Colonic mucosa (tissue), 4 donors: ENCODE measurements at regions not wholly inside any gene's neighbourhood (a gene's known extent, or its start where the extent isn't known, plus 50 kb on each side); places are given as distances from the start of the nearest gene placed in this dataset.

Source experiments
- DNase-seq: peaks from one replicate; pipeline ENCODE4 v3.0.0-alpha.2; 2020
- H3K27ac ChIP-seq: fragments of 200-600 bp; one replicate; pipeline ENCODE4 v1.8.0; 2021
- H3K27me3 ChIP-seq: fragments of 200-600 bp; one replicate; pipeline ENCODE4 v1.8.0; 2021
- H3K36me3 ChIP-seq: fragments of 200-600 bp; one replicate; pipeline ENCODE4 v1.8.0; 2021
- H3K4me1 ChIP-seq: fragments of 200-600 bp; one replicate; pipeline ENCODE4 v1.8.0; 2021; ENCODE audit warnings: mild to moderate bottlenecking
- H3K4me3 ChIP-seq: fragments of 200-600 bp; one replicate; pipeline ENCODE4 v1.8.0; 2021
- H3K9ac ChIP-seq, 2 donors: one replicate each; pipeline ENCODE4 v1.7.0; 2013; ENCODE audit warnings: control low read depth in 2 of 2, low read depth in 2 of 2, low read length in 2 of 2
- H3K9me3 ChIP-seq: fragments of 200-600 bp; one replicate; pipeline ENCODE4 v1.8.0; 2021
- CTCF ChIP-seq: fragments of 200-600 bp; IDR thresholded peaks from one replicate; pipeline ENCODE4 v1.8.0; 2022; ENCODE audit warnings: antibody characterized with exemption, mild to moderate bottlenecking
- intact Hi-C: fragments of 100-400 bp; cut with DNase I; formaldehyde crosslinking; loops from one replicate; pipeline ENCODE4 v1.14.1; 2022
- donor health status: healthy.
- donor health status: DM: no; HTN: no; CAD: no.
- donor health status: DM: no; HTN: no; CAD: no.

DNA sequence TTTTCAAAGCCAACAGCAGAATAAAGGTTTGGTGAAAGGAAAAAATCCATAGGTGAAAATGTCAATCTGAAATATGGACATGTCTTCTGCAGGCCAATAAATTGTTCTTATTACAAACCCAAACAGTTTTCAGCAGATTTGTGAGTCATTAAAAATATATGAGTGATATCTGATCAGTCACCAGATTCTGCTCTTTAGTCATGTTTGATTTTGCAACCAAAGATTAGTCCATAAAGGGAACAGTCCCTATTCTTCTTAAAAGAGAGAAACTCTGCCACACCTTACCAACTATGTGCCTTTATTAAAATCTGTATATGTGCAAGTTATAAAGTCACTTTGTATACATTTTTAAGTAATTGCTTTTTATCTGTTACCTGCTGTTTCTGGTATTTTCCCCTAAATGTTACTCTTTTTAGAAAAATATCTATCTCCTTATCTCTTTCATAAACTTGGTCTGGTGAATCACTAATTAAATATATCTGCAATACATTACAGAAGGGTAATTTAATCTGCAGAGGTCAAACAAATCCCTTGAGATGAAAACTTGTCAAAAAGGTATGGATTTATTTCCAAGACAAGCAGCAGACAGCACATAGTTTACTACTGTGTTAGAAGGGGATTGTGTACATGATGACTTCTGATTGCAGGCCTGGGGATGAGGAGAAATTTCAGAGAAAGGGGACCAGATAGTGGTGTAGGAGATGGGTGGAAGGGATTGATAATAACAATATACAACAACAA is 322.9 kb upstream of the NWD2 start:
- no peaks in the 10 kb centered on the region for H3K4me1 ChIP-seq
- intact Hi-C loops = no loop called here
- no peaks in the 10 kb centered on the region for H3K27me3 ChIP-seq

DNA sequence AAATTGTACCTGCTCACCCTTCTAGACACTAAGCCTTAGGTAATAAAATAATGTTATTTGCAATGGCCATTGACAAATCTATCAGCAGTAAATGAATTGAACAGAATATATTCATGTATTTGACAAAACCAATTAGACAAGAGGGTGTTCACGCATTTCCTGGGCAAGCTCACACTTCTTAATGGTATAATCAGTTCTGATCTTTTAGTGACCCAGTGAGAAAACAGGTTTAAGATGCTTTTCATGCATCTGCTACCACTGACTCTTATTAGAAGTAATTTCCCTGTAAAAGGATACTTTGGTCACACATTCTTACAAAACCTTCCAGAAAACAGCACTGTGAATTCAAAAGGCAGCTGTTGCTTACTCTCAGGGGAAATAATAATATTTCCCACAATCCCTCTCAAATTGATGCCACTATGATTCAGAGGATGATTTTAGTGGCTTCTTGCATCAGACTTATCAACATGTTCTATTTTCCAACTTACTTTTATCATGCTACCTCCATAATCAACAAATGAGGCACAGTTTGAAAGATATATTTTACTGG is 313.9 kb upstream of the NWD2 start:
- no peak overlapping the region for H3K27ac ChIP-seq
- no peaks in the 10 kb centered on the region for H3K27me3 ChIP-seq
- no peak overlapping the region for H3K4me3 ChIP-seq
- no peaks in the 10 kb centered on the region for H3K4me1 ChIP-seq
- TF ChIP-seq CTCF = no peak
- DNase-seq = no peak
- no peak overlapping the region for H3K9ac ChIP-seq
- intact Hi-C loops = no loop called here
- H3K9me3 ChIP-seq = no peaks in the 10 kb centered on the region
- H3K36me3 ChIP-seq = no peaks in the 10 kb centered on the region

More for the DNA sequence above, 322.9 kb upstream of the NWD2 start:
- H3K27ac ChIP-seq = no peak overlapping the region
- DNase-seq = no peak
- H3K9ac ChIP-seq = no peak overlapping the region
- no peaks in the 10 kb centered on the region for H3K9me3 ChIP-seq
- no peak overlapping the region for H3K4me3 ChIP-seq
- no peak for TF ChIP-seq CTCF
- no peaks in the 10 kb centered on the region for H3K36me3 ChIP-seq

DNA sequence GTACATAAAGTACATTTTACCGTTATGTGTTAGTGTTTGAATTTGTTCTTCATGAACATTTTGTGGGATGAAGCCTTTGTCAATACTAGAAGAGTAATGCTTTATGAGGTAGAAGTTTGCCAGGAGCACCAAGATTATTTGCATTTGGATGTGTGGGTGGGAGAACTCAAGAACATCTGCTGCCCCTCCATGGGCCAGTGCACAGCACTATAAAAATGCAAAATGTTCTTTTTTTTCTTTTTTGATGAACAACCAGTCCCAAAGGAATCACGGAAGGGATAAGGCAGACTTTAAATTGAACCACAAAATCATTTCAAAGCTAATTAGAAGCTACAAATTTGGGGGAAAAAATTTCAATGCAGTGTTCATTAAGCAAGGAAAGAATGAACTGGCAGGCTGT is 300.3 kb upstream of the NWD2 start:
- no peak for DNase-seq
- no peaks in the 10 kb centered on the region for H3K9me3 ChIP-seq
- H3K27me3 ChIP-seq = no peaks in the 10 kb centered on the region
- no peak for TF ChIP-seq CTCF
- intact Hi-C loops = no loop called here
- H3K36me3 ChIP-seq = no peaks in the 10 kb centered on the region
- H3K4me1 ChIP-seq = no peaks in the 10 kb centered on the region
- H3K9ac ChIP-seq = no peak overlapping the region
- no peak overlapping the region for H3K27ac ChIP-seq
- no peak overlapping the region for H3K4me3 ChIP-seq

DNA sequence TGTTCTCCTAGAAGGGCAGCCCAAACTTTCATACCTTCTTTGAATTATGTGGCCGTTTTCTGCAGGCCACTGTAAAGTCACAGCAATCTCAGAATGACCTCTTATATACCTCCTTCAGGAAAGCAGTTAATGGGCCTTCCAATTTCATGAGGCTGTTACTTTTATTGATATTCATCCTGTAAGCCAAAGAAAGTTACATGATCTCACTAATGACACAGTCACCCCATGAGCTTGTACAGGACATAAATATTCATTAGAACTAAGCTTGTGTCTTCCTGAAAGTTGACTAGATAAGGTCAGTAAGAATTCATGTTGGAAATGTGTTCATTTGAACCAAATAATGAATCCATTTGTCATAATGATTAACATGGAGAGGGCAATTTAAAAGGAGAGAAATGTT is 283.1 kb upstream of the NWD2 start:
- Histone ChIP-seq H3K36me3 (no peaks in the 10 kb centered on the region), H3K27ac (no peak overlapping the region), H3K27me3 (no peaks in the 10 kb centered on the region), H3K4me1 (no peaks in the 10 kb centered on the region), H3K9me3 (no peaks in the 10 kb centered on the region), H3K4me3 (no peak overlapping the region), H3K9ac (no peak overlapping the region)
- intact Hi-C loops = no loop called here
- no peak for TF ChIP-seq CTCF
- no peak for DNase-seq

DNA sequence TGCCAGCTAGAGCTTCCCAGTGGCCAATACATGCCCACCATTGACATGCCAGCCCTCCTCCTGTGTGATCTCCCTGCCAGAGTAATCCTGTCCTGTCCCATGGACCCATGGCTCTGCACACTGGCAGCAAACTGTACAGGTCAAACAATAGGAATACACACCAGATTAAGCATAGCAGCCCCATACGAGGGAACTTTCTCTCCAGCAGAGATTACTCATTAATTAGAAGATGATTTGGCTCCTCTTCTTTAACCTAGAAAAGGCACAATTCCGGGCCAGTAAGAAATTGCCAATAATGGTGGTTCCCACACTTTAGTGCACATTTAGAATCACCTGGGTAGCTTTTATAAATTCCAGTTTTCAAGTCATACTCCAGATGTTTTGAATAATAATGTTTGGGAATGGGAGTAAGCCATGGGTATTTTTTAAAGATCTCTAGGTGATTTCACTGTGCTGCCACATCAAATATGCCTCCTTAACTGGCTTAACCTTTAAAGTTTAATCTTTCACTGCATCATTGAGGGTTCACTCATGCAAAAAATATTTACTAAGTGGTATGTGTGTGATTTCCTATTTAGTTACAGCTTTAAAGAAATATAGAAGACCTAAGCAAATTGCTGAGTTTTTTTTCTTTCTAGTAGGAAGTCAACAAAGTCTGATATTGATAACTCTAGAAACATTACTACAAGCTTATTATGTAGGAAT is 277.6 kb upstream of the NWD2 start:
- no peaks in the 10 kb centered on the region for H3K36me3 ChIP-seq
- intact Hi-C loops = no loop called here

More for the DNA sequence above, 277.6 kb upstream of the NWD2 start:
- H3K9me3 ChIP-seq = no peaks in the 10 kb centered on the region
- TF ChIP-seq CTCF = no peak
- H3K27ac ChIP-seq = no peak overlapping the region
- H3K9ac ChIP-seq = no peak overlapping the region
- H3K4me1 ChIP-seq = no peaks in the 10 kb centered on the region
- H3K4me3 ChIP-seq = no peak overlapping the region
- no peaks in the 10 kb centered on the region for H3K27me3 ChIP-seq
- no peak for DNase-seq
